HEK293T (cell line): ENCODE measurements at regions not wholly inside any gene's neighbourhood (a gene's known extent, or its start where the extent isn't known, plus 50 kb on each side); places are given as distances from the start of the nearest gene placed in this dataset.

Source experiments
- BHLHE40 ChIP-seq: fragments of 450-650 bp; IDR thresholded peaks from 2 replicates; pipeline ENCODE4 v1.6.1; 2016; ENCODE audit warnings: mild to moderate bottlenecking, moderate library complexity, borderline replicate concordance
- CTBP1 ChIP-seq: fragments of 450-650 bp; IDR thresholded peaks from 2 replicates; pipeline ENCODE4 v1.6.1; 2016; ENCODE audit warnings: borderline replicate concordance
- ELF4 ChIP-seq: fragments of 450-650 bp; IDR thresholded peaks from 2 replicates; pipeline ENCODE4 v1.6.1; 2017; ENCODE audit warnings: antibody characterized with exemption
- FOXK2 ChIP-seq: fragments of 450-650 bp; IDR thresholded peaks from 2 replicates; pipeline ENCODE4 v1.6.1; 2016; ENCODE audit warnings: mild to moderate bottlenecking
- FOXM1 ChIP-seq: fragments of 450-650 bp; IDR thresholded peaks from 2 replicates; pipeline ENCODE4 v1.6.1; 2017; ENCODE audit warnings: mild to moderate bottlenecking, borderline replicate concordance
- PKNOX1 ChIP-seq: fragments of 450-650 bp; IDR thresholded peaks from 2 replicates; pipeline ENCODE4 v1.6.1; 2016
- SP1 ChIP-seq: fragments of 450-650 bp; IDR thresholded peaks from 2 replicates; pipeline ENCODE4 v1.6.1; 2017
- SUZ12 ChIP-seq: fragments of 450-650 bp; IDR thresholded peaks from 2 replicates; pipeline ENCODE4 v1.6.1; 2016; ENCODE audit warnings: mild to moderate bottlenecking
- TARDBP ChIP-seq: fragments of 450-650 bp; IDR thresholded peaks from 2 replicates; pipeline ENCODE4 v1.6.1; 2016

DNA sequence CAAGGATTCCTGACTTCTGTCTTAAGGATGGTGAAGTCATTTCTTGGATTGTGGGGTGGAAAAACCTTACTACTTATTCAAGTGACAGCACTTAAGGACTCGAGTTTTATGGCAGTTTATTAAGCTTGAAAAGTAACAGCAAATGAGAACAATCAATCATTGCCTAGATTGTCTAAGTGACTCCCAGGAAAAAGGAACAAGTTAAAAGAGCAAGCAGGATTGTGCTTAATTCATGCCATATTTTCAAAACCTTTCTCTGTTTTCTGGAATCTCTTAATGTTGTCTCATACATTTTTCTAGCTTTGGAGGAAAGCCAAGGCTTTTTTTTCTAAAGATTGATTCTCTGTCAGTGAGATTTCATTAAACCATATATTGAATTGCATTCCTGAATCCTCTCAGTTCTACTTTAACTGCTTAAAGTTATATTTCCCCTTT is 236.2 kb upstream of the HTR2A start:
- no peak for TF ChIP-seq BHLHE40
- no peak for TF ChIP-seq TARDBP
- TF ChIP-seq SUZ12 = no peak
- TF ChIP-seq SP1 = no peak
- TF ChIP-seq CTBP1 = no peak
- TF ChIP-seq FOXK2 = no peak
- TF ChIP-seq ELF4 = no peak
- no peak for TF ChIP-seq FOXM1
- TF ChIP-seq PKNOX1 = no peak
